Liver (tissue), 8 donors: ENCODE measurements at regions not wholly inside any gene's neighbourhood (a gene's known extent, or its start where the extent isn't known, plus 50 kb on each side); places are given as distances from the start of the nearest gene placed in this dataset.

Source experiments
- DNase-seq: peaks from one replicate; pipeline ENCODE4 v3.0.0-alpha.2; 2017; ENCODE audit warnings: low spot score
- H3K27ac ChIP-seq, 2 donors: one replicate each; pipeline ENCODE4 v1.7.0; 2013; ENCODE audit warnings: inconsistent platforms in 2 of 2, low read length in 2 of 2, control low read depth in 1 of 2, low read depth in 1 of 2, mild to moderate bottlenecking in 1 of 2
- H3K27me3 ChIP-seq, 4 donors: one replicate each; pipeline versions ENCODE4 v1.6.1 to v1.7.0; 2013; ENCODE audit warnings: low read length in 3 of 4, inconsistent platforms in 1 of 4, mild to moderate bottlenecking in 1 of 4, moderate library complexity in 1 of 4; ENCODE audit not compliant: control insufficient read depth in 4 of 4, insufficient read depth in 4 of 4
- H3K36me3 ChIP-seq, 4 donors: one replicate each; pipeline versions ENCODE4 v1.6.1 to v1.7.0; 2013; ENCODE audit warnings: low read length in 3 of 4, mild to moderate bottlenecking in 3 of 4, low read depth in 1 of 4, moderate library complexity in 1 of 4; ENCODE audit not compliant: control insufficient read depth in 4 of 4, insufficient read depth in 3 of 4
- H3K4me1 ChIP-seq, 4 donors: one replicate each; pipeline versions ENCODE4 v1.6.1 to v1.7.0; 2013; ENCODE audit warnings: low read length in 3 of 4, mild to moderate bottlenecking in 3 of 4, moderate library complexity in 1 of 4; ENCODE audit not compliant: control insufficient read depth in 4 of 4, insufficient read depth in 4 of 4
- H3K4me3 ChIP-seq, 3 donors: one replicate each; pipeline versions ENCODE4 v1.6.1 to v1.7.0; 2013; ENCODE audit warnings: low read length in 3 of 3, control low read depth in 1 of 3, low read depth in 1 of 3, mild to moderate bottlenecking in 1 of 3
- H3K9ac ChIP-seq, 2 donors: one replicate each; pipeline ENCODE4 v1.7.0; 2013; ENCODE audit warnings: low read length in 2 of 2, mild to moderate bottlenecking in 2 of 2, moderate library complexity in 2 of 2, control low read depth in 1 of 2, low read depth in 1 of 2
- H3K9me3 ChIP-seq, 4 donors: one replicate each; pipeline versions ENCODE4 v1.6.1 to v1.7.0; 2013; ENCODE audit warnings: low read length in 3 of 4; ENCODE audit not compliant: control insufficient read depth in 4 of 4
- ATF3 ChIP-seq: IDR thresholded peaks from 2 replicates; pipeline ENCODE4 v1.6.1; 2016; ENCODE audit warnings: antibody characterized with exemption
- CTCF ChIP-seq: fragments of 150-350 bp; IDR thresholded peaks from 2 replicates; pipeline ENCODE4 v1.5.1; 2017; ENCODE audit warnings: improper control_type of control experiment, low read depth, low read length; ENCODE audit not compliant: missing input control
- EGR1 ChIP-seq, 2 donors: IDR thresholded peaks; 2 replicates each; pipeline ENCODE4 v1.6.1; 2016 to 2018; ENCODE audit warnings: antibody characterized with exemption in 2 of 2, low read depth in 2 of 2
- FOXA1 ChIP-seq: IDR thresholded peaks from 2 replicates; pipeline ENCODE4 v1.6.1; 2016; ENCODE audit warnings: antibody characterized with exemption
- FOXA2 ChIP-seq: IDR thresholded peaks from 2 replicates; pipeline ENCODE4 v1.6.1; 2016; ENCODE audit warnings: antibody characterized with exemption
- GABPA ChIP-seq, 2 donors: IDR thresholded peaks in 1 of 2; conservative IDR thresholded peaks in 1 of 2; 2 replicates each; pipeline ENCODE4 v1.6.1; 2016; ENCODE audit warnings: antibody characterized with exemption in 2 of 2, mild to moderate bottlenecking in 1 of 2, moderate library complexity in 1 of 2
- HNF4A ChIP-seq, 2 donors: conservative IDR thresholded peaks; 2 replicates each; pipeline ENCODE4 v1.6.1; 2016; ENCODE audit warnings: antibody characterized with exemption in 2 of 2, mild to moderate bottlenecking in 2 of 2
- HNF4G ChIP-seq: IDR thresholded peaks from 2 replicates; pipeline ENCODE4 v1.6.1; 2016; ENCODE audit warnings: antibody characterized with exemption
- JUND ChIP-seq, 2 donors: IDR thresholded peaks; 2 replicates each; pipeline ENCODE4 v1.6.1; 2016; ENCODE audit warnings: antibody characterized with exemption in 2 of 2
- MAX ChIP-seq: IDR thresholded peaks from 2 replicates; pipeline ENCODE4 v1.6.1; 2016; ENCODE audit warnings: antibody characterized with exemption
- NR2F2 ChIP-seq: IDR thresholded peaks from 2 replicates; pipeline ENCODE4 v1.6.1; 2016; ENCODE audit warnings: antibody characterized with exemption
- RAD21 ChIP-seq, 2 donors: IDR thresholded peaks; 2 replicates each; pipeline ENCODE4 v1.6.1; 2016; ENCODE audit warnings: antibody characterized with exemption in 2 of 2, mild to moderate bottlenecking in 2 of 2
- REST ChIP-seq: IDR thresholded peaks from 2 replicates; pipeline ENCODE4 v1.6.1; 2016; ENCODE audit warnings: antibody characterized with exemption, mild to moderate bottlenecking
- SP1 ChIP-seq: IDR thresholded peaks from 2 replicates; pipeline ENCODE4 v1.6.1; 2018; ENCODE audit warnings: antibody characterized with exemption, mild to moderate bottlenecking
- TAF1 ChIP-seq: conservative IDR thresholded peaks from 2 replicates; pipeline ENCODE4 v1.6.1; 2016; ENCODE audit warnings: antibody characterized with exemption, mild to moderate bottlenecking
- YY1 ChIP-seq: IDR thresholded peaks from 2 replicates; pipeline ENCODE4 v1.6.1; 2016; ENCODE audit warnings: antibody characterized with exemption, mild to moderate bottlenecking
- ZBTB33 ChIP-seq: IDR thresholded peaks from 2 replicates; pipeline ENCODE4 v1.6.1; 2016; ENCODE audit warnings: antibody characterized with exemption
- WGBS: extraction: QIAGEN DNeasy Blood & Tissue Kit; methylation state at CpG from one replicate; pipeline ENCODE4 v1.1.7; 2013; 5-methylcytosine and 5-hydroxymethylcytosine counted together
- donor health status: healthy.
- donor health status: healthy.
- donor health status: healthy.
- donor health status: healthy.
- donor health status: healthy.

GRCh38 chr9:118665226-118665919 is 703.9 kb downstream of the BRINP1 start:
- H3K9ac ChIP-seq = no peak overlapping the region
- 69% methylated on average over 4 of the region's 4 CpGs for WGBS
- H3K36me3 ChIP-seq = no peaks in the 10 kb centered on the region
- DNase-seq = no peak
- no peak overlapping the region for H3K27ac ChIP-seq
- no peak for TF ChIP-seq CTCF
- no peak for TF ChIP-seq REST
- no peak for TF ChIP-seq FOXA2
- TF ChIP-seq GABPA (IDR thresholded peaks at IDR 0.05 in 1 of 2, conservative IDR thresholded peaks at IDR 0.05 in 1 of 2) = no peak
- TF ChIP-seq HNF4G = no peak
- TF ChIP-seq TAF1 = no peak
- no peak for TF ChIP-seq YY1
- no peak for TF ChIP-seq FOXA1
- TF ChIP-seq SP1 = no peak
- TF ChIP-seq HNF4A (conservative IDR thresholded peaks at IDR 0.05) = no peak
- TF ChIP-seq ZBTB33 = no peak
- TF ChIP-seq NR2F2 = no peak
- TF ChIP-seq EGR1 (IDR thresholded peaks at IDR 0.05; ENCODE audit: low read depth in 2 of 2) = no peak
- TF ChIP-seq MAX = no peak
- no peak for TF ChIP-seq ATF3
- no peak for TF ChIP-seq RAD21 (IDR thresholded peaks at IDR 0.05)
- TF ChIP-seq JUND (IDR thresholded peaks at IDR 0.05) = no peak
- no peaks in the 10 kb centered on the region for H3K27me3 ChIP-seq
- H3K4me3 ChIP-seq = no peak overlapping the region
- H3K4me1 ChIP-seq = no peaks in the 10 kb centered on the region
- H3K9me3 ChIP-seq = no peaks in the 10 kb centered on the region
